OCI-LY3 (cell line): ENCODE measurements at regions not wholly inside any gene's neighbourhood (a gene's known extent, or its start where the extent isn't known, plus 50 kb on each side); places are given as distances from the start of the nearest gene placed in this dataset.

ENCODE experiments used
- CTCF ChIP-seq: fragments of 200-600, 300-600 bp; sonication (generic); IDR thresholded peaks from 2 replicates; pipeline ENCODE4 v1.5.1; 2014; ENCODE audit warnings: antibody characterized with exemption, low read length, low read depth
- EZH2phosphoT487 ChIP-seq: fragments of 200-600 bp; shearing (Covaris generic); IDR thresholded peaks from 2 replicates; pipeline ENCODE4 v1.6.1; 2018; ENCODE audit warnings: antibody characterized with exemption, mixed run types, low read depth

DNA sequence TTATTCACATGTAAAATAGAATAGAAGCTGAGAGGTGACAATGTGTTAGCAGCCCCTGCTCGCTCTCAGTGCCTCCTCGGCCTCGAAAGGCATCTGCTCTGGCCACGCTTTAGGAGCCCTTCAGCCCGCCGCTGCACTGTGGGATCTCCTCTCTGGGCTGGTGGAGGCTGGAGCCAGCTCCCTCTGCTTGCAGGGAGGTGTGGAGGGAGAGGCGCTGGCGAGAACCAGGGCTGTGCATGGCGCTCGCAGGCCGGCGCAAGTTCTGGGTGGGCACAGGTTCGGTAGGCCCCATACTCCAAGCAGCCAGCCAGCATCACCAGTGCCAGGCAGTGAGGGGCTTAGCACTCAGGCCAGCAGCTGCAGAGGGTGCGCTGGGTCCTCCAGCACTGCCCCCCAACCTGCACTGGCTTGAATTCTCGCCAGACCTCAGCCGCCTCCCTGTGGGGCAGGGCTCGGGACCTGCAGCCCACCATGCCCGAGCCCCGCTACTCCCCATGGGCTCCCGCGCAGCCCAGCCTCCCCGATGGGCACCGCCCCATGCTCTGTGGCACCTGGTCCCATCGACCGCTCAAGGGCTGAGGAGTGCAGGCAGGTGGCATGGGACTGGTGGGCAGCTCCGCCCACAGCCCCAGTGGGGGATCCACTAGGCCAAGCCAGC, 1346.7 kb upstream of the IGFBP7 start:
- TF ChIP-seq CTCF (no peak), EZH2phosphoT487 (no peak)
